Peyer's patch (tissue), 4 donors: ENCODE measurements at regions not wholly inside any gene's neighbourhood (a gene's known extent, or its start where the extent isn't known, plus 50 kb on each side); places are given as distances from the start of the nearest gene placed in this dataset.

Experiments used
- POLR2A ChIP-seq, 2 donors: fragments of 450-650 bp; IDR thresholded peaks; one replicate each; pipeline ENCODE4 v1.5.1; 2017; ENCODE audit warnings: antibody characterized with exemption in 2 of 2, mild to moderate bottlenecking in 2 of 2, moderate library complexity in 2 of 2
- TF ChIP-seq, protein P1 (sequence below), 6 experiments: fragments of 450-650 bp in 4 of 6; fragments of 200-600 bp in 2 of 6; sonication (generic) in 1 of 6; IDR thresholded peaks; one replicate each; pipeline ENCODE4 v1.5.1; 2017 to 2019; ENCODE audit warnings: antibody characterized with exemption in 6 of 6, mild to moderate bottlenecking in 3 of 6, moderate library complexity in 1 of 6

DNA sequence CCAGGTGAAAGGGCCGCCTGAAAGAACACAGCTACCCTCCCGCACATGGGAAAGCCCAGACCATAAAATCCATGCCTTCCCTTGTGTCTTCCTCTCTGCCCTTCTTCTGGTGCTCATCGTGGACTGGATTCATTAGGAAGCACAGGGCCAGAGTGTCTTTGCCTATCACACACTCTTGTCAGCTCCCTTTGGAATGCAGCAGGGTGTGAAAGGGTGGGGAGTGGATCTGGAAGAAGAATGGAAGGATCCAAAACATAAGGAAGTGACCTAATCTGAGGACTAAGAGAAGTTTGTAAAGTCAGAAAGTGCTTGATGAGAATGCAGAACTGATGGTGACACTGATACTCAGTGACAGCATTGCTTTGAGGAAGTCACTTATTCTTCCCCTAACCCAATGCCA lies 1147.3 kb upstream of the GOT2 start:
- TF ChIP-seq, protein P1, sequence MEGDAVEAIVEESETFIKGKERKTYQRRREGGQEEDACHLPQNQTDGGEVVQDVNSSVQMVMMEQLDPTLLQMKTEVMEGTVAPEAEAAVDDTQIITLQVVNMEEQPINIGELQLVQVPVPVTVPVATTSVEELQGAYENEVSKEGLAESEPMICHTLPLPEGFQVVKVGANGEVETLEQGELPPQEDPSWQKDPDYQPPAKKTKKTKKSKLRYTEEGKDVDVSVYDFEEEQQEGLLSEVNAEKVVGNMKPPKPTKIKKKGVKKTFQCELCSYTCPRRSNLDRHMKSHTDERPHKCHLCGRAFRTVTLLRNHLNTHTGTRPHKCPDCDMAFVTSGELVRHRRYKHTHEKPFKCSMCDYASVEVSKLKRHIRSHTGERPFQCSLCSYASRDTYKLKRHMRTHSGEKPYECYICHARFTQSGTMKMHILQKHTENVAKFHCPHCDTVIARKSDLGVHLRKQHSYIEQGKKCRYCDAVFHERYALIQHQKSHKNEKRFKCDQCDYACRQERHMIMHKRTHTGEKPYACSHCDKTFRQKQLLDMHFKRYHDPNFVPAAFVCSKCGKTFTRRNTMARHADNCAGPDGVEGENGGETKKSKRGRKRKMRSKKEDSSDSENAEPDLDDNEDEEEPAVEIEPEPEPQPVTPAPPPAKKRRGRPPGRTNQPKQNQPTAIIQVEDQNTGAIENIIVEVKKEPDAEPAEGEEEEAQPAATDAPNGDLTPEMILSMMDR (IDR thresholded peaks at IDR 0.05), result no peak
- TF ChIP-seq POLR2A (IDR thresholded peaks at IDR 0.05), result no peak
